ENCODE measurements at regions not wholly inside any gene's neighbourhood (a gene's known extent, or its start where the extent isn't known, plus 50 kb on each side); places are given as distances from the start of the nearest gene placed in this dataset.

DNA sequence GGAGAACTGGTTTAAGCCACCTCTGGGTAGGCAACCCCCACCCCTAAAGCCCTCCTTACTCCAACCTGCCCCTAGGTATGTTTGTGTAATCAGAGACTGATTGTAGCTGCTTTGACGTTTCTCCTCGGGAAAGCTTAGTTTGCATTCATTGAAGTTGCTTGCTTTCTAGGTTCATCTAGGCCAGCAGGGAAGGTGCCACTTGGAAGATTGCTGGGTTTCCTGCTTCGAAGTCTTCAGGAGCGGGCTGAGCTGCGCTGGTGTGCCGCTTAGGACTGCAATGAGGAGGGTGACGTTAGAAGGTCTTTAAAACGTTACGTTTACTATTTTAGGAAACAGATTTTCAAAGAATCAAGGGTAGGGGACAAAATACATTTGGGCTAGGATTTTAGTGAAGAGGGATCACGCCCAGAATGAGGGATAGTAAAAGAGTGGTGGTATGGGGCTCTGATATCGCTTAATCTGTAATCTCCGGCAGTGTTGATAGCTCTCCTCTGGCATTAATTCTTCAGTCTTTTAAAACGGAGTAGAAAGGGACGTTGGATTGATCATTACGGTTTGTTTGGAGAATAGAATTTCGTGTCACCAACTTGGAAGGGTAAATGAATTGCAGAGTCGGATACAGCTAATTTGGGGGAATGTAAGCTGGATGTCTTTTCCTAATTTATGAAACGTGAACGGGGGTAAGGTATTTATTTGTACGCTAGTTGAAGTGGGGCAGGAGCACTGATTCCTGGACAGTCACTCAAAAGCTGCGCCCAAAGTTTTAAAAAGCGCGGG is 92.6 kb upstream of the PRDM1 start:
- POLR2A ChIA-PET = interaction anchor here (0.6 to 1.3 kb wide), 15 partner anchors 9 to 1742 kb away, joined by 3 to 5 read pairs (median 3); no protein-coding TSS in a partner anchor
- Histone ChIP-seq H3K4me3 (ENCODE audit: control insufficient read depth in 1 of 2, extremely low read depth in 1 of 2, low read length in 1 of 2) (peak overlapping the region; percentile 68 to 90), H3K4me1 (ENCODE audit: control insufficient read depth in 1 of 2, extremely low read depth in 1 of 2, insufficient read depth in 2 of 2, low read length in 2 of 2) (peaks cover 18 to 35% of the 10 kb centered on the region in 2 experiments), H3K9me3 (no peaks in the 10 kb centered on the region), H3K27me3 (replicated peaks in 1 of 2; ENCODE audit: control insufficient read depth in 2 of 2, extremely low read depth in 1 of 2, insufficient read depth in 2 of 2, low read length in 1 of 2) (peaks cover 24 to 27% of the 10 kb centered on the region in 2 experiments), H3K27ac (ENCODE audit: low read length) (peak overlapping the region; percentile 87), H3K36me3 (ENCODE audit: control insufficient read depth in 2 of 2, extremely low read depth in 1 of 2, insufficient read depth in 1 of 2, low read length in 1 of 2) (no peaks in the 10 kb centered on the region)
- Mint-ChIP-seq H3K27me3 (peaks cover 46 to 51% of the 10 kb centered on the region in 2 donors), H3K9me3 (no peaks in the 10 kb centered on the region), H3K4me1 (peaks cover 29 to 42% (median 42%) of the 10 kb centered on the region in 3 donors), H3K4me3 (peak overlapping the region; percentile 90 to 95 (median 94)), H3K36me3 (no peaks in the 10 kb centered on the region), H3K27ac (peak overlapping the region; percentile 72 to 89)
- ATAC-seq (replicated peaks in 1 of 4) (no peak), DNase-seq (peak in 1 of 35 experiments; percentile 24)
- WGBS (ENCODE audit: insufficient coverage) = 35% methylated on average over 23 of the region's 23 CpGs
- CTCF ChIA-PET = interaction anchor here (0.5 to 6.4 kb wide), 20 partner anchors 8 to 562 kb away, joined by 3 to 55 read pairs (median 3); partner anchors contain the start of gene PRDM1 (in 1 of the 2)

DNA sequence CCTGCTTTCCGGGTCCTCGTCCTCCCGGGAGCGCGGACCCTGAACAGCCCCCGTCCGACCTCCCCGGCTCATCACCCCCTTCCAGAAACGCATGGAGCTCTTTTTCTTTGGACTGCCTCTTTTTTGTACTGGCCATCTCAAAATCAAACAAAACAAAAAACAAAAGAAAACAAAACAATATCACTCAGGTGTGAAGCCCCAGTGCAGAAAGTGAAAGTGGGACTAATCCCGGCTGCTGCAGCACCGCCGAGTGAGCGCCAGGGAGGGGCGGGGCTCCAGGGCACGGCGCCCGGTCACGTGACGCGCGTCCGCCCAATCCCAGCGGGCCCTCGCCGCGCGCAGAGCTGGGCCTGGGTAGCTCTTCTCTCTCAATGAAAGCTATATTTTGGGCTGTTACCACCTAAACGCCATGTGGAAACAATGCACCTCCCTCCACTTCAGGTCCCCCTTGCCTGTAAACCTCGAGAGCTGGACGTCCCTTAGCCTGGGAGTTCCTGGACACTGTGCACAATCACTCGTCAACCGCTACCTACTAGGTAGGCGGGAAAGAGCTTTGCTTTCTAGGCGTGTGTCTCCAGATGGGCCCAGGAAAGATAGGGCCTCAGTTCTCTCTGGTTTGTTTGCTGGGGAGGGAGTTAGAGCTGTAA is 93.7 kb upstream of the PRDM1 start:
- Histone ChIP-seq H3K36me3 (ENCODE audit: control insufficient read depth in 2 of 2, extremely low read depth in 1 of 2, insufficient read depth in 1 of 2, low read length in 1 of 2) (no peaks in the 10 kb centered on the region), H3K4me3 (ENCODE audit: control insufficient read depth in 1 of 2, extremely low read depth in 1 of 2, low read length in 1 of 2) (peak overlapping the region; percentile 85 to 96), H3K9me3 (no peaks in the 10 kb centered on the region), H3K27me3 (replicated peaks in 1 of 2; ENCODE audit: control insufficient read depth in 2 of 2, extremely low read depth in 1 of 2, insufficient read depth in 2 of 2, low read length in 1 of 2) (peaks cover 27 to 30% of the 10 kb centered on the region in 2 experiments), H3K27ac (ENCODE audit: low read length) (peak overlapping the region; percentile 88), H3K4me1 (ENCODE audit: control insufficient read depth in 1 of 2, extremely low read depth in 1 of 2, insufficient read depth in 2 of 2, low read length in 2 of 2) (peaks cover 18 to 35% of the 10 kb centered on the region in 2 experiments)
- Mint-ChIP-seq H3K27me3 (peaks cover 47 to 52% of the 10 kb centered on the region in 2 donors), H3K4me3 (peak overlapping the region; percentile 90 to 95 (median 94)), H3K9me3 (no peaks in the 10 kb centered on the region), H3K4me1 (peaks cover 29 to 42% (median 42%) of the 10 kb centered on the region in 3 donors), H3K36me3 (no peaks in the 10 kb centered on the region), H3K27ac (peak overlapping the region; percentile 95 to 96)
- ATAC-seq (replicated peaks in 1 of 4) (peak; percentile 90 to 92 (median 92)), DNase-seq (peak; percentile 74 to 95 (median 85))
- POLR2A ChIA-PET = interaction anchor here (0.5 to 1.2 kb wide), 10 partner anchors 9 to 1131 kb away, joined by 3 read pairs; no protein-coding TSS in a partner anchor
- WGBS (ENCODE audit: insufficient coverage) = 0% methylated on average over 24 of the region's 34 CpGs
- CTCF ChIA-PET = interaction anchor here (0.5 to 6.4 kb wide), 25 partner anchors 9 to 561 kb away, joined by 3 to 55 read pairs (median 3); partner anchors contain the start of gene PRDM1 (in 1 of the 2)

DNA sequence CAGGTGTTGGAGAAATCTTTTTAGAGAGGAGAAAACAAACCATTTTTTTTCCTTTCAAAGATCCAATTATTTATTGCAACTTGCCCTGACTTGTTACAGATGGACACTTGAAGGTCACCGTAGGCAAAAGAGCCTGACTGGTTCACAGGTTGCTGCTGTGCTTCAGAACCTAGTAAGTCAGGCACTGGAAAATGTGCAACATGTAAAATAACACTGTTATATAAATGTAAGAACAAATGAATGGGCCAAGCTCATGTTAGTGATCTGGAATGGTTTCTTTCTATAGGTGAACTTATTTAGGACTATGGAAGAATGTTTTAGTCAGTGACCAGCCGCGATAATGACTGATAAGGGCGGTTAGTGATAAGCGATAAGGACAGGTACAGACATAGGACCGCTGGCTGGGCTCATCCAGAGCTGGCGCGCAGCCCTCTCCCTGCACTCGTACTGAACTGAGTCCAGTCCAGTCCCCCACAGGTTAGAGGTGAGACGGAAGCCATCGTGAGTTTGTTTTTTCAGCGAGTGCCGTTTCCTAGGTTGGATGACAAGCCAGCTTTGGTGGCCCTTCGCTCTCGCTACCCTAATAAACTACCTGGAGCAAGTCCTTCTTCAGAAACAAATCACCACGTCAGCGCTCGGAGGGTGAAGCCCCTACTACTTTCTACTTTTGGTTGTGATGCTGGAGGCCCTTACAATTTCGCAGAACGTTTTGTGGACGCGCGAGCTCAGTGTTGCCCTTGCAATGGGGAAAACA is 94.4 kb upstream of the PRDM1 start:
- H3K27me3 Mint-ChIP-seq = peaks cover 49 to 50% of the 10 kb centered on the region in 2 donors
- H3K4me3 ChIP-seq (ENCODE audit: control insufficient read depth in 1 of 2, extremely low read depth in 1 of 2, low read length in 1 of 2) = peak overlapping the region; percentile 85 to 96

DNA sequence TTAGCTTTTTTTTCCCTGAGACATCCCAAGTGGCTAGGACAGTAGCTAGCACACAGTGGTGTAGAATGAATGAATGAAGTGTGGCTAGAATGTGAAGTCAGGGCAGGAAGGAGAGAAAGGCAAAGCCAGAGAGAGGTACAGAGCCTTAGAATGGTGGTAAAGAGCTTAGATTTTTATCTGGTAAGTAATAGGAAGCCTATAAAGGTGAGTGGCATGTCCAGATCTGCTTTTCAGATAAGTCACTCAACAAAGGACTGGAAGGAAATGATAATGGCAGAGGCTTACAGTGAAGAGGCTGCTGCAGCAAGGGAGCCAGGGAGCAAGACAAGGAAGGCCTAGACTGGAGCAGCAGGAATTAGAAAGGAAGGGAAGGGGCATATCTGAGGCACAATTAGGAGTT is 96.0 kb upstream of the PRDM1 start:
- POLR2A ChIA-PET = interaction anchor here in 1 of 2 donors (0.6 to 1.1 kb wide), 3 partner anchors 21 to 667 kb away, joined by 3 to 5 read pairs (median 3); no protein-coding TSS in a partner anchor
- Mint-ChIP-seq H3K4me3 (no peak overlapping the region), H3K36me3 (no peaks in the 10 kb centered on the region), H3K27ac (no peak overlapping the region), H3K9me3 (no peaks in the 10 kb centered on the region), H3K27me3 (peaks cover 48 to 53% of the 10 kb centered on the region in 2 donors), H3K4me1 (peaks cover 35 to 47% (median 44%) of the 10 kb centered on the region in 3 donors)
- no peaks in the 10 kb centered on the region for H3K36me3 ChIP-seq (ENCODE audit: control insufficient read depth in 2 of 2, extremely low read depth in 1 of 2, insufficient read depth in 1 of 2, low read length in 1 of 2)
- H3K9me3 ChIP-seq = no peaks in the 10 kb centered on the region
- peaks cover 16 to 45% of the 10 kb centered on the region in 2 experiments for H3K4me1 ChIP-seq (ENCODE audit: control insufficient read depth in 1 of 2, extremely low read depth in 1 of 2, insufficient read depth in 2 of 2, low read length in 2 of 2)
- H3K27ac ChIP-seq (ENCODE audit: low read length) = no peak overlapping the region
- ATAC-seq (replicated peaks in 1 of 4) = no peak
- no peak for DNase-seq
- H3K27me3 ChIP-seq (replicated peaks in 1 of 2; ENCODE audit: control insufficient read depth in 2 of 2, extremely low read depth in 1 of 2, insufficient read depth in 2 of 2, low read length in 1 of 2) = peaks cover 18 to 43% of the 10 kb centered on the region in 2 experiments
- CTCF ChIA-PET = interaction anchor here (0.5 to 6.4 kb wide), 5 partner anchors 12 to 568 kb away, joined by 3 to 55 read pairs (median 4); no protein-coding TSS in a partner anchor
- H3K4me3 ChIP-seq (ENCODE audit: control insufficient read depth in 1 of 2, extremely low read depth in 1 of 2, low read length in 1 of 2) = no peak overlapping the region

More for the DNA sequence above, 94.4 kb upstream of the PRDM1 start:
- no peaks in the 10 kb centered on the region for H3K36me3 Mint-ChIP-seq
- ChIA-PET POLR2A (interaction anchor here (0.6 to 1.2 kb wide), 5 partner anchors 8 to 107 kb away, joined by 3 read pairs; no protein-coding TSS in a partner anchor), CTCF (interaction anchor here (0.6 to 6.4 kb wide), 18 partner anchors 8 to 560 kb away, joined by 3 to 55 read pairs (median 4); partner anchors contain the start of gene PRDM1 (in 1 of the 2))
- ATAC-seq (replicated peaks in 1 of 4) (peak; percentile 27 to 48 (median 32)), DNase-seq (peak in 28 of 35 experiments; percentile 14 to 53 (median 30))
- peak overlapping the region; percentile 95 to 96 for H3K27ac Mint-ChIP-seq
- H3K9me3 Mint-ChIP-seq = no peaks in the 10 kb centered on the region
- H3K4me3 Mint-ChIP-seq = peak overlapping the region; percentile 90 to 95 (median 94)
- no peaks in the 10 kb centered on the region for H3K36me3 ChIP-seq (ENCODE audit: control insufficient read depth in 2 of 2, extremely low read depth in 1 of 2, insufficient read depth in 1 of 2, low read length in 1 of 2)
- peaks cover 18 to 35% of the 10 kb centered on the region in 2 experiments for H3K4me1 ChIP-seq (ENCODE audit: control insufficient read depth in 1 of 2, extremely low read depth in 1 of 2, insufficient read depth in 2 of 2, low read length in 2 of 2)
- WGBS (ENCODE audit: insufficient coverage) = 14% methylated on average over 21 of the region's 23 CpGs
- peaks cover 27 to 29% of the 10 kb centered on the region in 2 experiments for H3K27me3 ChIP-seq (replicated peaks in 1 of 2; ENCODE audit: control insufficient read depth in 2 of 2, extremely low read depth in 1 of 2, insufficient read depth in 2 of 2, low read length in 1 of 2)
- peak overlapping the region; percentile 88 for H3K27ac ChIP-seq (ENCODE audit: low read length)
- peaks cover 29 to 44% (median 42%) of the 10 kb centered on the region in 3 donors for H3K4me1 Mint-ChIP-seq
- no peaks in the 10 kb centered on the region for H3K9me3 ChIP-seq

DNA sequence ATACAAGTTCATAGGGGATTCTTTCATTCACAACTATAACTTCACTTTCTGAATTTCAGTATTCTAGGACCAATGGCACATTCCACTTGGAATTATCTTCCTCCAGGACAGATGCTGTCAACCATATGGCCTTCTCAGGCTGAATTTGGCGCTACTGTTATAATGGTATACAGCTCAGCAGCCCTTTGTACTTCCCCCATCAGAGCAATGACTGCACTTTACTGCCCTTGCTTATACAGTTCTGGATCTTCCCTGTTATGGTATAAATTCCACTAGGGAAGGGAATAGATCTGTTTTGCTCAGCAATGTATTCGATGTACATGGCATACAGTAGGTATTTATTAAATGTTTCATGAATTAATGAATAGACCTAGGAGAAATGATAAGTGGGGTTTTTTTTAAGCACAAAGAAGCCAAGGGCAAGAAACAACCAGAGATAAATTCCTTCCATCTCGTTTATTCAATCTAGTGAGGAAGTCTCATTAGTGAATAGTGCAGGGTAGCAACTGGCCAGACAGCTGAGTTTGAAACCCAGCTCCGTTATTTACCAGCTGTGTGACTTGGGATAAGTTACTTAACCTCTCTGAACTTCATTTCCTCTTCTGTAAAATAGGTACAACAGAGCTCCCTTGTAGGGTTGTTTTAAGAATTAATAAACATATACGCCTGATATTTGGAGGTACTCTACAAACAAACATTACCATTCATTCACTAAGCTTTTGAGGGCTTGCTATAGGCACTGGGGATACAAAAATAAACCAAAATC is 97.1 kb upstream of the PRDM1 start:
- no peak overlapping the region for H3K4me3 Mint-ChIP-seq
- no peak overlapping the region for H3K27ac Mint-ChIP-seq
- Histone ChIP-seq H3K4me1 (ENCODE audit: control insufficient read depth in 1 of 2, extremely low read depth in 1 of 2, insufficient read depth in 2 of 2, low read length in 2 of 2) (peaks cover 13 to 34% of the 10 kb centered on the region in 2 experiments), H3K4me3 (ENCODE audit: control insufficient read depth in 1 of 2, extremely low read depth in 1 of 2, low read length in 1 of 2) (no peak overlapping the region), H3K36me3 (ENCODE audit: control insufficient read depth in 2 of 2, extremely low read depth in 1 of 2, insufficient read depth in 1 of 2, low read length in 1 of 2) (no peaks in the 10 kb centered on the region), H3K27ac (ENCODE audit: low read length) (no peak overlapping the region), H3K27me3 (replicated peaks in 1 of 2; ENCODE audit: control insufficient read depth in 2 of 2, extremely low read depth in 1 of 2, insufficient read depth in 2 of 2, low read length in 1 of 2) (peaks cover 20 to 38% of the 10 kb centered on the region in 2 experiments), H3K9me3 (no peaks in the 10 kb centered on the region)
- peaks cover 53% of the 10 kb centered on the region in 2 donors for H3K27me3 Mint-ChIP-seq
- no peaks in the 10 kb centered on the region for H3K9me3 Mint-ChIP-seq
- H3K36me3 Mint-ChIP-seq = no peaks in the 10 kb centered on the region
- DNase-seq (no peak), ATAC-seq (replicated peaks in 1 of 4) (no peak)
- ChIA-PET POLR2A (no interaction called here), CTCF (interaction anchor here in 1 of 2 donors (1.0 to 6.4 kb wide), 3 partner anchors 10 to 235 kb away, joined by 3 to 55 read pairs (median 4); no protein-coding TSS in a partner anchor)
- WGBS (ENCODE audit: insufficient coverage) = no CpG with 5 or more reads among the region's 5 CpGs
- H3K4me1 Mint-ChIP-seq = peaks cover 29 to 41% (median 36%) of the 10 kb centered on the region in 3 donors
